Uterus (tissue), 3 donors: ENCODE measurements at regions not wholly inside any gene's neighbourhood (a gene's known extent, or its start where the extent isn't known, plus 50 kb on each side); places are given as distances from the start of the nearest gene placed in this dataset.

Source experiments
- DNase-seq, 2 donors: peaks; one replicate each; pipeline ENCODE4 v3.0.0-alpha.2; 2019 to 2020
- H3K27ac ChIP-seq, 2 donors: fragments of 200-600 bp; sonication (generic); 1 replicate in 1 of 2; 2 replicates in 1 of 2; pipeline ENCODE4 v1.5.1; 2016 to 2018
- H3K27me3 ChIP-seq, 2 donors: fragments of 200-600 bp; sonication (generic); one replicate each; pipeline ENCODE4 v1.5.1; 2018 to 2019; ENCODE audit warnings: control low read depth in 1 of 2
- H3K36me3 ChIP-seq, 2 donors: fragments of 200-600 bp; sonication (generic); one replicate each; pipeline ENCODE4 v1.5.1; 2019; ENCODE audit warnings: control low read depth in 1 of 2
- H3K4me1 ChIP-seq, 2 donors: fragments of 200-600 bp; sonication (generic); one replicate each; pipeline ENCODE4 v1.5.1; 2018 to 2019; ENCODE audit warnings: control low read depth in 1 of 2
- H3K4me3 ChIP-seq, 2 donors: fragments of 200-600 bp; sonication (generic); 1 replicate in 1 of 2; 2 replicates in 1 of 2; pipeline ENCODE4 v1.5.1; 2018 to 2019; ENCODE audit warnings: mild to moderate bottlenecking in 1 of 2
- H3K9me3 ChIP-seq, 2 donors: fragments of 200-600 bp; sonication (generic); one replicate each; pipeline ENCODE4 v1.5.1; 2019; ENCODE audit warnings: control low read depth in 1 of 2
- CTCF ChIP-seq, 4 experiments: fragments of 200-600 bp in 2 of 4; fragments of 450-650 bp in 2 of 4; sonication (generic) in 2 of 4; IDR thresholded peaks; one replicate each; pipeline ENCODE4 v1.5.1; 2016 to 2019; ENCODE audit warnings: antibody characterized with exemption in 4 of 4, mild to moderate bottlenecking in 2 of 4, moderate library complexity in 1 of 4
- POLR2A ChIP-seq, 2 donors: fragments of 450-650 bp; IDR thresholded peaks; one replicate each; pipeline ENCODE4 v1.6.1; 2016; ENCODE audit warnings: antibody characterized with exemption in 2 of 2, mild to moderate bottlenecking in 1 of 2, moderate library complexity in 1 of 2
- intact Hi-C: fragments of 100-400 bp; cut with DNase I; formaldehyde crosslinking; loops from one replicate; pipeline ENCODE4 v1.15.1; 2023; ENCODE audit warnings: low total_unique reads
- donor health status: DM: yes; HTN: yes; CAD: no.

DNA sequence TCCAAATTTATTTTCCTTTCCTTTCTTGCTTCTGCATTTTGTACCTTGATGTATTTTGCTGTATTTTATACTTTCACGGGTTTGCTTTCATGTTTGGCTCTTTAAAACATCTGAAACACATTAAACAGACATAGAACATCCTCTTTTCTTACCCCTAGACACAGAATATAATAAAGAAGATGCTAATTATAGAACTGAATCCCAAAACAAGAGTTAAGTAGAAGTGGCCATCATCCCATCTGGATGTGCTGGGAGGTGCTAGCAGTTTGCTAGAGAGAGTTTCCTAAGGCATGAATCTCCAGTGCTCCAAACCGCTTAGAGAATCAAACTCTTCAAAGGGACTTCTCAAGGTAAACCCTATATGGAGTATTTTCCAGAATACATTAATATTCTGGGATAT lies 53.9 kb upstream of the GNG12 start:
- no peak for DNase-seq
- intact Hi-C loops = no loop called here
- H3K27me3 ChIP-seq = no peaks in the 10 kb centered on the region
- H3K4me3 ChIP-seq = no peak overlapping the region
- no peaks in the 10 kb centered on the region for H3K36me3 ChIP-seq
- H3K4me1 ChIP-seq = no peaks in the 10 kb centered on the region
- H3K9me3 ChIP-seq = no peaks in the 10 kb centered on the region
- no peak for TF ChIP-seq CTCF (IDR thresholded peaks at IDR 0.05)
- TF ChIP-seq POLR2A (IDR thresholded peaks at IDR 0.05) = no peak
- H3K27ac ChIP-seq = no peak overlapping the region

DNA sequence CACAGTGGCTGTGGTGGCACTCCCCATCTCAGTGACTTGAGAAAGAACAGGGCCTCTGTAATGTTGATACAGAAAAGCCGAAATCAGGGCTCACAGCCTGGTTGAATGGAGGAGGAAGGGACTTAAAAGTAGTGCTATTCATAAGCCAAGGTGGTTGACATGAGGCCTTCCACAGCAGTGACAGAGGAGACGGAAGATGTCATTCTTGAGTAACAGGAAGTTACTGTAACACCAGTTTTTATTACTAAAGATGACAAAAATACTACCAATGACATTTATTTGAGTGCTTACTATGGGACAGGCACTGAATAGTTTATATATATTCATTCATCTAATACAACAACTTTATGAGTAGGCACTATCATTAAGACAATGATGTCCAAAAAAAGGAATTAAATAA lies 52.8 kb upstream of the GNG12 start:
- no peak for TF ChIP-seq POLR2A (IDR thresholded peaks at IDR 0.05)
- no peak for TF ChIP-seq CTCF (IDR thresholded peaks at IDR 0.05)
- Histone ChIP-seq H3K9me3 (no peaks in the 10 kb centered on the region), H3K4me3 (no peak overlapping the region), H3K27ac (no peak overlapping the region), H3K36me3 (no peaks in the 10 kb centered on the region), H3K27me3 (no peaks in the 10 kb centered on the region), H3K4me1 (no peaks in the 10 kb centered on the region)
- no peak for DNase-seq
- intact Hi-C loops = no loop called here

DNA sequence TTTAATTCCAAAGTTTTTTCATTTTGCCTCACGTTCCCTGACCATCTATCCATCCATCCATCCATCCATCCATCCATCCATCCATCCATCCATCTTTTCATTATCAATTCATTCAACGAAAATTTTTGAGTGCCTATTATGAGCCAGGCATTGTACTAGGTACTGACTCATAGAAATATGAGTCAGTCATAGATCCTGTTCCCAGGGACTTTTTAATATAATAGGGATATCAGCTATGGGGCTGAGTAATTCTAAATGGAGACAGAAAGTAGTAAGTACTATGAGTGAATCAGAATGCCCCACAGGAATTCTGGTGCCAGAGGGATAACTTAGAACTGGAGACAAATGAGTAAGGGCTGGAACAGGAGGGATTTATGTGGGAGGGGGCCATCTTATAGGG lies 49.8 kb upstream of the GNG12 start:
- Histone ChIP-seq H3K27me3 (no peaks in the 10 kb centered on the region), H3K4me3 (no peak overlapping the region), H3K27ac (no peak overlapping the region), H3K9me3 (no peaks in the 10 kb centered on the region), H3K4me1 (no peaks in the 10 kb centered on the region), H3K36me3 (no peaks in the 10 kb centered on the region)
- no peak for DNase-seq
- TF ChIP-seq POLR2A (IDR thresholded peaks at IDR 0.05) (no peak), CTCF (IDR thresholded peaks at IDR 0.05) (no peak)
- intact Hi-C loops = no loop called here
